ENCODE measurements at regions not wholly inside any gene's neighbourhood (a gene's known extent, or its start where the extent isn't known, plus 50 kb on each side); places are given as distances from the start of the nearest gene placed in this dataset.

- Histone ChIP-seq H3K27me3 (ENCODE audit: control insufficient read depth in 1 of 2, insufficient read depth in 2 of 2, low read length in 2 of 2) (no peaks in the 10 kb centered on the region), H3K27ac (ENCODE audit: low read depth, low read length) (no peak overlapping the region), H3K4me1 (ENCODE audit: control insufficient read depth in 1 of 2, insufficient read depth in 2 of 2, low read length in 2 of 2) (peaks cover 0 to 4% of the 10 kb centered on the region in 2 donors), H3K9ac (ENCODE audit: low read depth in 1 of 2, low read length in 2 of 2) (no peak overlapping the region), H3K36me3 (ENCODE audit: control insufficient read depth in 1 of 2, insufficient read depth in 2 of 2, low read length in 2 of 2) (no peaks in the 10 kb centered on the region), H3K9me3 (ENCODE audit: control insufficient read depth in 1 of 2, low read length in 2 of 2) (no peaks in the 10 kb centered on the region), H3K4me3 (ENCODE audit: low read depth in 1 of 2, low read length in 2 of 2) (no peak overlapping the region)
Measured at GRCh38 chr5:172588380-172588779, 52.7 kb upstream of the NEURL1B start.

DNA sequence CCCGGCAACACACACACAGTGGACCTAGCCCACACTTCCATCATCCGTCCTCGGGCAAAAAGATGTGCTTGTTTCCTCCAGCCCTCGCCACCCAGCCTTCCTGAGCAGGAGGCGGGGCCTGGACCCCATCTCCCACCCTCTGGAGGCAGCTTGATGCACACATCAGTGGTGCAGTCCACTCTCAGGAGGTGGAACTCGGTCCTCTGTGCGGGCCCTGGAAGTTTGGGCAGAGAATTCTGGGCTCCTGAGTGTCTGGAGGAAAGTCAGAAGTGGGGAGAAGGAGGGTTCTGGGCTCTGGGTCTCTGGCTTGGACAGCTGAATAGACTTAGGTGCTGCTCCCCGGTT is 54.0 kb upstream of the NEURL1B start:
- H3K4me1 ChIP-seq (ENCODE audit: control insufficient read depth in 1 of 2, insufficient read depth in 2 of 2, low read length in 2 of 2), result peaks cover 0 to 4% of the 10 kb centered on the region in 2 donors
- H3K27ac ChIP-seq (ENCODE audit: low read depth, low read length), result no peak overlapping the region
- H3K36me3 ChIP-seq (ENCODE audit: control insufficient read depth in 1 of 2, insufficient read depth in 2 of 2, low read length in 2 of 2), result no peaks in the 10 kb centered on the region
- no peaks in the 10 kb centered on the region for H3K9me3 ChIP-seq (ENCODE audit: control insufficient read depth in 1 of 2, low read length in 2 of 2)
- no peak overlapping the region for H3K4me3 ChIP-seq (ENCODE audit: low read depth in 1 of 2, low read length in 2 of 2)
- H3K9ac ChIP-seq (ENCODE audit: low read depth in 1 of 2, low read length in 2 of 2), result no peak overlapping the region
- no peaks in the 10 kb centered on the region for H3K27me3 ChIP-seq (ENCODE audit: control insufficient read depth in 1 of 2, insufficient read depth in 2 of 2, low read length in 2 of 2)

- no peak overlapping the region for H3K4me3 ChIP-seq (ENCODE audit: low read depth in 1 of 2, low read length in 2 of 2)
- no peak overlapping the region for H3K27ac ChIP-seq (ENCODE audit: low read depth, low read length)
- H3K9ac ChIP-seq (ENCODE audit: low read depth in 1 of 2, low read length in 2 of 2), result no peak overlapping the region
- no peaks in the 10 kb centered on the region for H3K9me3 ChIP-seq (ENCODE audit: control insufficient read depth in 1 of 2, low read length in 2 of 2)
- H3K36me3 ChIP-seq (ENCODE audit: control insufficient read depth in 1 of 2, insufficient read depth in 2 of 2, low read length in 2 of 2), result no peaks in the 10 kb centered on the region
- no peaks in the 10 kb centered on the region for H3K27me3 ChIP-seq (ENCODE audit: control insufficient read depth in 1 of 2, insufficient read depth in 2 of 2, low read length in 2 of 2)
- peaks cover 0 to 4% of the 10 kb centered on the region in 2 donors for H3K4me1 ChIP-seq (ENCODE audit: control insufficient read depth in 1 of 2, insufficient read depth in 2 of 2, low read length in 2 of 2)
Measured at GRCh38 chr5:172586125-172587060, 54.7 kb upstream of the NEURL1B start.

DNA sequence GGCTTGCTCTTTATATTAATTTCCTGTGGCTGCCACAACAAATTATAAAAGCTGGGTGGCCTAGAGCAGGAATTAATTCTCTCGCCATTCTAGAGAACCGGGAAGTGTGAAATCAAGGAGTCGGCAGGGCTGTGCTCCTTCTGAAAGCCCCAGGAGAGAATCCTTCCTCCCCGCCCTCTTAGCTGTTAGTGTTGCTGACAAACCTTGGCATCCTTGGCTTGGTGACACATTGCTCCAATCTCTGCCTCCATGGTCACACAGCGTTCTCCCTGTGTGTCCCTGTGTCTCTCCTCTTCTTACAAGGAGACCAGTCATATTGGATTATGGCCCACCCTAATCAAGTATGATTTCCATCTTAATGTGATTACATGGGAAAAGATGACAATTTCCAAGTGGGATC is 55.9 kb upstream of the NEURL1B start:
- no peaks in the 10 kb centered on the region for H3K9me3 ChIP-seq (ENCODE audit: control insufficient read depth in 1 of 2, low read length in 2 of 2)
- peaks cover 0 to 4% of the 10 kb centered on the region in 2 donors for H3K4me1 ChIP-seq (ENCODE audit: control insufficient read depth in 1 of 2, insufficient read depth in 2 of 2, low read length in 2 of 2)
- no peak overlapping the region for H3K27ac ChIP-seq (ENCODE audit: low read depth, low read length)
- H3K4me3 ChIP-seq (ENCODE audit: low read depth in 1 of 2, low read length in 2 of 2), result no peak overlapping the region
- H3K36me3 ChIP-seq (ENCODE audit: control insufficient read depth in 1 of 2, insufficient read depth in 2 of 2, low read length in 2 of 2), result no peaks in the 10 kb centered on the region
- no peak overlapping the region for H3K9ac ChIP-seq (ENCODE audit: low read depth in 1 of 2, low read length in 2 of 2)
- H3K27me3 ChIP-seq (ENCODE audit: control insufficient read depth in 1 of 2, insufficient read depth in 2 of 2, low read length in 2 of 2), result no peaks in the 10 kb centered on the region

GRCh38 chr5:172584638-172585037 is 56.4 kb upstream of the NEURL1B start:
- Histone ChIP-seq H3K9me3 (ENCODE audit: control insufficient read depth in 1 of 2, low read length in 2 of 2) (no peaks in the 10 kb centered on the region), H3K27me3 (ENCODE audit: control insufficient read depth in 1 of 2, insufficient read depth in 2 of 2, low read length in 2 of 2) (no peaks in the 10 kb centered on the region), H3K9ac (ENCODE audit: low read depth in 1 of 2, low read length in 2 of 2) (no peak overlapping the region), H3K36me3 (ENCODE audit: control insufficient read depth in 1 of 2, insufficient read depth in 2 of 2, low read length in 2 of 2) (no peaks in the 10 kb centered on the region), H3K4me3 (ENCODE audit: low read depth in 1 of 2, low read length in 2 of 2) (no peak overlapping the region), H3K27ac (ENCODE audit: low read depth, low read length) (no peak overlapping the region), H3K4me1 (ENCODE audit: control insufficient read depth in 1 of 2, insufficient read depth in 2 of 2, low read length in 2 of 2) (peaks cover 0 to 4% of the 10 kb centered on the region in 2 donors)

DNA sequence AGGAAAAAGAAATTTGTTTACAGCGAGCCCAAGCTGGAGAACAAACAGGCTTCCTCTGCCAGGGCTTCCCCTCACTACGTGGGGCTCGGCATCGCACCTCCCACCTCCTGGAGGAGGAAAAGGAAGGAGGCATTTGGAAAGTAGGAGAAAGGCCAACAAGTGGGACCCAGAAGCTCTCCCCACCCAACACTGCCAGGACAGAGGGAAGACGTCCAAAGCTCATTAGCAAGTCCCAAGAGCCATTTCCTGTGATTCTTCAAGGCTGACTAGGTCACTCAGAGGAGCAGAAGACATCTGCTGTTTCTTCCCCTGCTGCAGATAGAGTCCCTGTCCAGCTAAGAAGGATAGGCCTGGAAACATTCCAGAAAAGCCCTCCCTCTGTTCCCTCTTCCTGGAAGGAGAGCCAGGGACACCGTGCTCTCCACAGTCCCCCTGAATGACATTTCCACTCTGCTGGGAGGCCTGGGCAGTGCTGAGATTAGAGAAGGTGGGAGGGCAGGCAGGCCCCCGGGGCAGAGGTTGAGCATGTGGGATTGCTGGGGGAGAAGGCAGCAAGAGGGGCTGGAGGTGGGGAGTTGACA is 57.0 kb upstream of the NEURL1B start:
- H3K4me3 ChIP-seq (ENCODE audit: low read depth in 1 of 2, low read length in 2 of 2), result no peak overlapping the region
- peaks cover 0 to 4% of the 10 kb centered on the region in 2 donors for H3K4me1 ChIP-seq (ENCODE audit: control insufficient read depth in 1 of 2, insufficient read depth in 2 of 2, low read length in 2 of 2)
- no peaks in the 10 kb centered on the region for H3K36me3 ChIP-seq (ENCODE audit: control insufficient read depth in 1 of 2, insufficient read depth in 2 of 2, low read length in 2 of 2)
- H3K27me3 ChIP-seq (ENCODE audit: control insufficient read depth in 1 of 2, insufficient read depth in 2 of 2, low read length in 2 of 2), result no peaks in the 10 kb centered on the region
- H3K27ac ChIP-seq (ENCODE audit: low read depth, low read length), result no peak overlapping the region
- H3K9me3 ChIP-seq (ENCODE audit: control insufficient read depth in 1 of 2, low read length in 2 of 2), result no peaks in the 10 kb centered on the region
- no peak overlapping the region for H3K9ac ChIP-seq (ENCODE audit: low read depth in 1 of 2, low read length in 2 of 2)

DNA sequence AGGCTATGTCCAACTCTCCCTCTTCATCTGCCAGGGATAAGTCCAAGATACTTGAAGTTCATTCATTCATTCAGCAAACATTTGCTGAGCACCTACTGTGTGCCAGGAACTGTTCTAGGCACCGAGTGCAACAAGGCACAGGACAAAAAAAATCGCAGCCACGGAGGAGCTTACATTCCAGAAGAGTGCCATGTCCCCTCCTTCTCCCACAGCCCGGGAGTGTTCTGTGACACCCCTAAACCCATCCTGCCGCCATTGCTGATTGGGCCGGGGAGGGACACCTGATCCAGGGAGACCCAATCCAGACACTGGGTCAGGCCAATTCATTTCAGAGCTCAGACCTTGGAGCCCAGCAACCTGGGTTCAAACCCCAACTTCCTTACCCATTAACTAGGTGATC is 58.1 kb upstream of the NEURL1B start:
- Histone ChIP-seq H3K4me3 (ENCODE audit: low read depth in 1 of 2, low read length in 2 of 2) (no peak overlapping the region), H3K9ac (ENCODE audit: low read depth in 1 of 2, low read length in 2 of 2) (no peak overlapping the region), H3K36me3 (ENCODE audit: control insufficient read depth in 1 of 2, insufficient read depth in 2 of 2, low read length in 2 of 2) (no peaks in the 10 kb centered on the region), H3K27ac (ENCODE audit: low read depth, low read length) (no peak overlapping the region), H3K27me3 (ENCODE audit: control insufficient read depth in 1 of 2, insufficient read depth in 2 of 2, low read length in 2 of 2) (no peaks in the 10 kb centered on the region), H3K4me1 (ENCODE audit: control insufficient read depth in 1 of 2, insufficient read depth in 2 of 2, low read length in 2 of 2) (peaks cover 0 to 4% of the 10 kb centered on the region in 2 donors), H3K9me3 (ENCODE audit: control insufficient read depth in 1 of 2, low read length in 2 of 2) (no peaks in the 10 kb centered on the region)

DNA sequence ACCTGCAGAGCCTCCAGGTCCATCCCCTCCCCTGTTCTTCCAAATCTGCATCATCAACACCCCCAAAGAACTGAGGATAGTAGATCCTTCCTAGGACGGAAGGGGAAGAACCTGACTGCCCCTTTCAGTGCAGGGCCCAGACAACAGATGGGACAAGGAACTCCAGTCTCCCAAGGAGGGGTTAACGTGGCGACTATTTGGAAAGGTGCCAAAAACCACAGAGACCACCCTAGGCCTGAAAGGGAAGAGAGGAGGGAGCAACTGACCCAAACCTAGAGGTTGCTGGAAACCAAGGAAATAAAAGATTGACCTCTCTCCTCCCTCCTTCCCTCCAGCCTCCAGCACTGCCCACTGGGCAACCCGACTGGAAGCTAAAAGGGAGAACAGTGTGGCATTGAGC is 59.7 kb upstream of the NEURL1B start:
- Histone ChIP-seq H3K27ac (ENCODE audit: low read depth, low read length) (no peak overlapping the region), H3K27me3 (ENCODE audit: control insufficient read depth in 1 of 2, insufficient read depth in 2 of 2, low read length in 2 of 2) (no peaks in the 10 kb centered on the region), H3K9me3 (ENCODE audit: control insufficient read depth in 1 of 2, low read length in 2 of 2) (no peaks in the 10 kb centered on the region), H3K36me3 (ENCODE audit: control insufficient read depth in 1 of 2, insufficient read depth in 2 of 2, low read length in 2 of 2) (no peaks in the 10 kb centered on the region), H3K4me3 (ENCODE audit: low read depth in 1 of 2, low read length in 2 of 2) (no peak overlapping the region), H3K9ac (ENCODE audit: low read depth in 1 of 2, low read length in 2 of 2) (no peak overlapping the region), H3K4me1 (ENCODE audit: control insufficient read depth in 1 of 2, insufficient read depth in 2 of 2, low read length in 2 of 2) (peaks cover 0 to 4% of the 10 kb centered on the region in 2 donors)

- H3K27ac ChIP-seq (ENCODE audit: low read depth, low read length), result no peak overlapping the region
- H3K4me3 ChIP-seq (ENCODE audit: low read depth in 1 of 2, low read length in 2 of 2), result no peak overlapping the region
- no peaks in the 10 kb centered on the region for H3K36me3 ChIP-seq (ENCODE audit: control insufficient read depth in 1 of 2, insufficient read depth in 2 of 2, low read length in 2 of 2)
- H3K9ac ChIP-seq (ENCODE audit: low read depth in 1 of 2, low read length in 2 of 2), result no peak overlapping the region
- peaks cover 0 to 4% of the 10 kb centered on the region in 2 donors for H3K4me1 ChIP-seq (ENCODE audit: control insufficient read depth in 1 of 2, insufficient read depth in 2 of 2, low read length in 2 of 2)
- no peaks in the 10 kb centered on the region for H3K27me3 ChIP-seq (ENCODE audit: control insufficient read depth in 1 of 2, insufficient read depth in 2 of 2, low read length in 2 of 2)
- no peaks in the 10 kb centered on the region for H3K9me3 ChIP-seq (ENCODE audit: control insufficient read depth in 1 of 2, low read length in 2 of 2)
Measured at GRCh38 chr5:172579403-172579990, 61.6 kb upstream of the NEURL1B start.

DNA sequence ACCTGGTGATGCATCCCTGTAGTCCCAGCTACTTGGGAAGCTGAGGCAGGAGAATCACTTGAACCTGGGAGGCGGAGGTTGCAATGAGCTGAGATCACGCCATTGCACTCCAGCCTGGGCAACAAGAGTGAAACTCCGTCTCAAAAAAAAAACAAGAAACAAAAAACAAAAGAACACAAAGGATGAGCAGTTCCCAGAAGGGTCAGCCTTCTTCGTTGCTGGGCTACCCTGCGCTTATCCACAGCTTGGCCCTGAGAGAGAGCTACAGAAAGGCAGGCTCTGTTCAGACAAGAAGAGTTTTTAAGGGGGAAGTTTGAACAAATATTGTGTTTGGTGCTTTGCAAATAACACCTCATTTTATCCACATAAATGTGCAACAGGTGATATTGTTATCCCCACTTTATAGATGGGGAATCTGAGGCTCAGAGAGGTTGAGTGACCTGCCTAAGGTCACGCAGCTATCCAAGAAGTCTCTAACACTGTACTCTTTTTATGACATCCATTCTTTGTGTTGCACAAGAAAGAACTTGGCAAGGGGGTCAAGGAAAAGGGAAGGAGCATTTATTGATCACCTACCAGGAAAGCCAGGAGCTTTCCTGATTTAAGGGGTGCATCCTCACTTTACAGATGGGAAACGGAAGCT is 63.7 kb upstream of the NEURL1B start:
- Histone ChIP-seq H3K36me3 (ENCODE audit: control insufficient read depth in 1 of 2, insufficient read depth in 2 of 2, low read length in 2 of 2) (no peaks in the 10 kb centered on the region), H3K9ac (ENCODE audit: low read depth in 1 of 2, low read length in 2 of 2) (no peak overlapping the region), H3K4me1 (ENCODE audit: control insufficient read depth in 1 of 2, insufficient read depth in 2 of 2, low read length in 2 of 2) (no peaks in the 10 kb centered on the region), H3K27ac (ENCODE audit: low read depth, low read length) (no peak overlapping the region), H3K4me3 (ENCODE audit: low read depth in 1 of 2, low read length in 2 of 2) (no peak overlapping the region), H3K27me3 (ENCODE audit: control insufficient read depth in 1 of 2, insufficient read depth in 2 of 2, low read length in 2 of 2) (no peaks in the 10 kb centered on the region), H3K9me3 (ENCODE audit: control insufficient read depth in 1 of 2, low read length in 2 of 2) (no peaks in the 10 kb centered on the region)
